Colon (tissue), 2 donors: ENCODE measurements at regions not wholly inside any gene's neighbourhood (a gene's known extent, or its start where the extent isn't known, plus 50 kb on each side); places are given as distances from the start of the nearest gene placed in this dataset.
"Not testable (repeated sequence)": the region's sequence is repeated elsewhere in the genome, so short reads cannot be mapped to it uniquely, and the experiment has no call there.

ENCODE experiments used
- FAIRE-seq: peaks from 2 replicates; lab custom pipeline; 2012; peaks lifted over from hg19 to GRCh38; lab: Jason Lieb, UNC
- donor health status: control.
- donor health status: control.

GRCh38 chr7:126177782-126178181 lies 1075.0 kb downstream of the GRM8 start:
- FAIRE-seq, result no peak

GRCh38 chr7:126166645-126167044 lies 1086.1 kb downstream of the GRM8 start:
- no peak for FAIRE-seq

GRCh38 chr7:126163647-126164046 lies 1089.1 kb downstream of the GRM8 start:
- no peak for FAIRE-seq

- FAIRE-seq, result no peak
These were observed 1095.3 kb downstream of the GRM8 start for GRCh38 chr7:126157391-126157790.

GRCh38 chr7:126150278-126150958 lies 1102.3 kb downstream of the GRM8 start:
- FAIRE-seq, result no peak

- FAIRE-seq, result no peak
These were observed 1111.8 kb downstream of the GRM8 start for GRCh38 chr7:126140858-126141466.

- FAIRE-seq, result no peak
These were observed 1132.8 kb downstream of the GRM8 start for GRCh38 chr7:126119981-126120380.

GRCh38 chr7:126103582-126103981 lies 1149.2 kb downstream of the GRM8 start:
- no peak for FAIRE-seq

- FAIRE-seq, result no peak
These were observed 1153.4 kb upstream of the POT1 start for GRCh38 chr7:126083014-126083413.

GRCh38 chr7:126079581-126079980 lies 1150.0 kb upstream of the POT1 start:
- FAIRE-seq, result no peak

- FAIRE-seq, result no peak
These were observed 1149.5 kb upstream of the POT1 start for GRCh38 chr7:126079151-126079550.

GRCh38 chr7:126065766-126066165 lies 1136.1 kb upstream of the POT1 start:
- no peak for FAIRE-seq

GRCh38 chr7:126057979-126058378 lies 1128.4 kb upstream of the POT1 start:
- FAIRE-seq, result no peak

- not testable (repeated sequence) for FAIRE-seq
These were observed 1127.0 kb upstream of the POT1 start for GRCh38 chr7:126056613-126057012.

- FAIRE-seq, result no peak
These were observed 1122.6 kb upstream of the POT1 start for GRCh38 chr7:126052229-126052628.

GRCh38 chr7:126044662-126045061 lies 1115.0 kb upstream of the POT1 start:
- no peak for FAIRE-seq

GRCh38 chr7:126041472-126041871 lies 1111.8 kb upstream of the POT1 start:
- FAIRE-seq, result no peak

- FAIRE-seq, result no peak
These were observed 1110.8 kb upstream of the POT1 start for GRCh38 chr7:126040114-126041045.

GRCh38 chr7:126026421-126027088 lies 1096.9 kb upstream of the POT1 start:
- no peak for FAIRE-seq

- FAIRE-seq, result no peak
These were observed 1092.8 kb upstream of the POT1 start for GRCh38 chr7:126022452-126022851.

GRCh38 chr7:126016722-126017121 lies 1087.1 kb upstream of the POT1 start:
- FAIRE-seq, result no peak

GRCh38 chr7:126005064-126005463 lies 1075.4 kb upstream of the POT1 start:
- no peak for FAIRE-seq
